HUDEP-2 (cell line): ENCODE measurements at regions not wholly inside any gene's neighbourhood (a gene's known extent, or its start where the extent isn't known, plus 50 kb on each side); places are given as distances from the start of the nearest gene placed in this dataset.
A peak's percentile ranks its signal among the peaks of the same experiment; 100 is the strongest.

ENCODE experiments used
- DNase-seq, 76 experiments: peaks; one replicate each; lab custom pipeline; 2025; ENCODE audit not compliant: unreplicated experiment in 76 of 76; lab: John Stamatoyannopoulos, UW

- DNase-seq: no peak
Measured at GRCh38 chr7:133470-133869, 58.9 kb upstream of the FAM20C start.

- DNase-seq: no peak
Measured at GRCh38 chr7:134029-134428, 58.3 kb upstream of the FAM20C start.

GRCh38 chr7:134561-135256 is 57.7 kb upstream of the FAM20C start:
- no peak for DNase-seq

- no peak for DNase-seq
Measured at GRCh38 chr7:135257-135653, 57.1 kb upstream of the FAM20C start.

GRCh38 chr7:135731-136645 is 56.4 kb upstream of the FAM20C start:
- no peak for DNase-seq

- DNase-seq: no peak
Measured at GRCh38 chr7:137094-137891, 55.1 kb upstream of the FAM20C start.

GRCh38 chr7:139131-139530 is 53.2 kb upstream of the FAM20C start:
- no peak for DNase-seq

GRCh38 chr7:139561-140243 is 52.7 kb upstream of the FAM20C start:
- no peak for DNase-seq

- DNase-seq: no peak
Measured at GRCh38 chr7:140996-141395, 51.4 kb upstream of the FAM20C start.

- peak in 1 of 76 experiments; percentile 19 for DNase-seq
Measured at GRCh38 chr7:142248-142941, 50.0 kb upstream of the FAM20C start.
